CD14-positive monocyte (primary cell): ENCODE measurements at regions not wholly inside any gene's neighbourhood (a gene's known extent, or its start where the extent isn't known, plus 50 kb on each side); places are given as distances from the start of the nearest gene placed in this dataset.
"Not testable (repeated sequence)": the region's sequence is repeated elsewhere in the genome, so short reads cannot be mapped to it uniquely, and the experiment has no call there.

Experiments used
- DNase-seq, 3 donors: peaks; one replicate each; pipeline ENCODE4 v3.0.0-alpha.2; 2011 to 2022
- H2AFZ ChIP-seq: 2 replicates; pipeline ENCODE4 v1.6.0; 2012; ENCODE audit warnings: mild to moderate bottlenecking, low read depth, low read length, inconsistent platforms; ENCODE audit not compliant: insufficient read depth, poor library complexity, severe bottlenecking
- H3K27ac ChIP-seq, 2 donors: 1 replicate in 1 of 2; 2 replicates in 1 of 2; pipeline ENCODE4 v1.5.1; 2012 to 2013; ENCODE audit warnings: low read length in 2 of 2, control low read depth in 1 of 2, inconsistent platforms in 1 of 2, low read depth in 1 of 2, mild to moderate bottlenecking in 1 of 2
- H3K27me3 ChIP-seq, 2 donors: one replicate each; pipeline versions ENCODE4 v1.6.0 to v1.6.1; 2011 to 2013; ENCODE audit warnings: low read length in 2 of 2; ENCODE audit not compliant: control insufficient read depth in 2 of 2, insufficient read depth in 2 of 2
- H3K36me3 ChIP-seq, 2 donors: replicated peaks in 1 of 2; 1 replicate in 1 of 2; 2 replicates in 1 of 2; pipeline versions ENCODE4 v1.5.1 to v1.6.1; 2012 to 2013; ENCODE audit warnings: low read length in 2 of 2, control low read depth in 1 of 2, inconsistent platforms in 1 of 2, mild to moderate bottlenecking in 1 of 2; ENCODE audit not compliant: insufficient read depth in 2 of 2, control insufficient read depth in 1 of 2
- H3K4me1 ChIP-seq, 2 donors: 1 replicate in 1 of 2; 2 replicates in 1 of 2; pipeline versions ENCODE4 v1.5.1 to v1.6.1; 2012 to 2013; ENCODE audit warnings: low read length in 2 of 2, control low read depth in 1 of 2, inconsistent platforms in 1 of 2, mild to moderate bottlenecking in 1 of 2, moderate library complexity in 1 of 2; ENCODE audit not compliant: insufficient read depth in 2 of 2, control insufficient read depth in 1 of 2
- H3K4me2 ChIP-seq: replicated peaks from 2 replicates; pipeline ENCODE3; 2012; ENCODE audit warnings: low read length, moderate library complexity, mild to moderate bottlenecking; ENCODE audit not compliant: poor library complexity, severe bottlenecking; ENCODE audit errors: extremely low read depth
- H3K4me3 ChIP-seq, 3 experiments: fragments of 200-600 bp in 1 of 3; sonication (generic) in 1 of 3; replicated peaks in 1 of 3; 1 replicate in 2 of 3; 2 replicates in 1 of 3; pipeline ENCODE4 v1.5.1; 2011 to 2013; ENCODE audit warnings: low read length in 3 of 3, mild to moderate bottlenecking in 3 of 3, control low read depth in 2 of 3, low read depth in 2 of 3, inconsistent platforms in 1 of 3, moderate library complexity in 1 of 3
- H3K79me2 ChIP-seq: 2 replicates; pipeline ENCODE4 v1.6.0; 2012; ENCODE audit warnings: mild to moderate bottlenecking, control low read depth, inconsistent platforms, low read length, moderate library complexity; ENCODE audit not compliant: insufficient read depth
- H3K9ac ChIP-seq: 2 replicates; pipeline ENCODE4 v1.6.0; 2017; ENCODE audit warnings: low read length, mild to moderate bottlenecking; ENCODE audit not compliant: insufficient read depth, poor library complexity, severe bottlenecking
- H3K9me3 ChIP-seq, 2 donors: replicated peaks in 1 of 2; 1 replicate in 1 of 2; 2 replicates in 1 of 2; pipeline versions ENCODE4 v1.5.1 to v1.6.1; 2012 to 2013; ENCODE audit warnings: low read length in 2 of 2, control low read depth in 1 of 2; ENCODE audit not compliant: control insufficient read depth in 1 of 2, insufficient read depth in 1 of 2
- H4K20me1 ChIP-seq: 2 replicates; pipeline ENCODE4 v1.6.0; 2012; ENCODE audit warnings: mild to moderate bottlenecking, low read length, control low read depth, moderate library complexity; ENCODE audit not compliant: insufficient read depth
- H3K27ac Mint-ChIP-seq, 7 donors: one replicate each; pipeline ENCODE4 v1.8.0; 2020; ENCODE audit warnings: mild to moderate bottlenecking in 7 of 7, mixed read lengths in 7 of 7, moderate library complexity in 6 of 7, inconsistent platforms in 2 of 7
- H3K27me3 Mint-ChIP-seq, 3 donors: one replicate each; pipeline ENCODE4 v1.8.0; 2021 to 2022; ENCODE audit warnings: low read depth in 3 of 3, mild to moderate bottlenecking in 3 of 3, mixed read lengths in 3 of 3, moderate library complexity in 3 of 3, inconsistent platforms in 1 of 3
- H3K36me3 Mint-ChIP-seq, 2 donors: one replicate each; pipeline ENCODE4 v1.8.0; 2020; ENCODE audit warnings: mixed read lengths in 2 of 2, inconsistent platforms in 1 of 2, mild to moderate bottlenecking in 1 of 2
- H3K4me1 Mint-ChIP-seq: one replicate; pipeline ENCODE4 v1.8.0; 2020; ENCODE audit warnings: mild to moderate bottlenecking, mixed read lengths
- H3K4me3 Mint-ChIP-seq, 2 donors: one replicate each; pipeline ENCODE4 v1.8.0; 2020; ENCODE audit warnings: mild to moderate bottlenecking in 2 of 2, mixed read lengths in 2 of 2, moderate library complexity in 1 of 2
- H3K9me3 Mint-ChIP-seq, 7 donors: one replicate each; pipeline ENCODE4 v1.8.0; 2020 to 2022; ENCODE audit warnings: mixed read lengths in 7 of 7, mild to moderate bottlenecking in 6 of 7, moderate library complexity in 6 of 7, inconsistent platforms in 2 of 7
- WGBS: methylation state at CpG from one replicate; pipeline ENCODE4 v1.1.5; 2013; ENCODE audit warnings: missing lambda C conversion rate; ENCODE audit not compliant: insufficient coverage; 5-methylcytosine and 5-hydroxymethylcytosine counted together
- intact Hi-C, 2 donors: fragments of 100-400 bp; cut with micrococcal nuclease; formaldehyde crosslinking; loops; one replicate each; pipeline versions ENCODE4 v1.15.0 to v1.15.1; 2023
- TF ChIP-seq, protein P1 (sequence below): fragments of 200-600 bp; IDR thresholded peaks from one replicate; pipeline ENCODE4 v1.8.0; 2022; ENCODE audit warnings: antibody characterized with exemption, mild to moderate bottlenecking

- no peaks in the 10 kb centered on the region for H3K27me3 ChIP-seq
- Mint-ChIP-seq H3K27ac (peak overlapping the region in 1 of 7 donors; percentile 52), H3K4me3 (no peak overlapping the region), H3K36me3 (no peaks in the 10 kb centered on the region), H3K9me3 (peaks cover 0 to 3% (median 0%) of the 10 kb centered on the region in 7 donors), H3K27me3 (no peaks in the 10 kb centered on the region), H3K4me1 (peaks cover 21% of the 10 kb centered on the region)
- H3K79me2 ChIP-seq: no peaks in the 10 kb centered on the region
- no peak overlapping the region for H2AFZ ChIP-seq
- H3K4me2 ChIP-seq: no peak overlapping the region
- no peak overlapping the region for H3K4me3 ChIP-seq
- intact Hi-C loops: no loop called here
- no peaks in the 10 kb centered on the region for H3K36me3 ChIP-seq
- no peak for DNase-seq
- no peaks in the 10 kb centered on the region for H3K9me3 ChIP-seq
- WGBS: 100% methylated on average over 1 of the region's 2 CpGs
- no peak overlapping the region for H3K27ac ChIP-seq
- no peaks in the 10 kb centered on the region for H4K20me1 ChIP-seq
- H3K9ac ChIP-seq: no peak overlapping the region
- TF ChIP-seq, protein P1, sequence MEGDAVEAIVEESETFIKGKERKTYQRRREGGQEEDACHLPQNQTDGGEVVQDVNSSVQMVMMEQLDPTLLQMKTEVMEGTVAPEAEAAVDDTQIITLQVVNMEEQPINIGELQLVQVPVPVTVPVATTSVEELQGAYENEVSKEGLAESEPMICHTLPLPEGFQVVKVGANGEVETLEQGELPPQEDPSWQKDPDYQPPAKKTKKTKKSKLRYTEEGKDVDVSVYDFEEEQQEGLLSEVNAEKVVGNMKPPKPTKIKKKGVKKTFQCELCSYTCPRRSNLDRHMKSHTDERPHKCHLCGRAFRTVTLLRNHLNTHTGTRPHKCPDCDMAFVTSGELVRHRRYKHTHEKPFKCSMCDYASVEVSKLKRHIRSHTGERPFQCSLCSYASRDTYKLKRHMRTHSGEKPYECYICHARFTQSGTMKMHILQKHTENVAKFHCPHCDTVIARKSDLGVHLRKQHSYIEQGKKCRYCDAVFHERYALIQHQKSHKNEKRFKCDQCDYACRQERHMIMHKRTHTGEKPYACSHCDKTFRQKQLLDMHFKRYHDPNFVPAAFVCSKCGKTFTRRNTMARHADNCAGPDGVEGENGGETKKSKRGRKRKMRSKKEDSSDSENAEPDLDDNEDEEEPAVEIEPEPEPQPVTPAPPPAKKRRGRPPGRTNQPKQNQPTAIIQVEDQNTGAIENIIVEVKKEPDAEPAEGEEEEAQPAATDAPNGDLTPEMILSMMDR: no peak
- H3K4me1 ChIP-seq: peaks cover 6 to 10% of the 10 kb centered on the region in 2 donors
These were observed 110.8 kb upstream of the LIPC start for GRCh38 chr15:58321034-58321433.

DNA sequence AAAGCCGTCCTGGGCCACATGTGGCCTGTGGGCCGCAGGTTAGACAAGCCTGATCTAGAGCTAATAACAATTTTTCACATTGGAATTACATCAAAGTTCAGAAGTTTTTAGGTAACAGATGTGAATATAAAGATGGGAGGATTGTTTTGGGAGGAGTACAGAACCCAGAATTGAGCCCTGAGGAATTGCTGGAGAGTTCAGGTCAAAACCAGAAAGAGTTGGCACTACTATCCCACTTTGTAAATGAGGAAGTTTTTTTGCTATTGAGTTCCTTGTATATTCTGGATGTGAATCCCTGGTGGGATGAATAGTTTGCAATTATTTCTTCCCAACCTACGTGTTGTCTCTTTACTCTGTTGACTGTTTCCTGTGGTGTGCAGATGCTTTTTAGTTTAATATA, 109.5 kb upstream of the LIPC start:
- Histone ChIP-seq H3K4me2 (no peak overlapping the region), H3K9ac (no peak overlapping the region), H3K79me2 (no peaks in the 10 kb centered on the region), H3K27me3 (no peaks in the 10 kb centered on the region), H3K9me3 (no peaks in the 10 kb centered on the region), H3K36me3 (no peaks in the 10 kb centered on the region), H2AFZ (no peak overlapping the region), H3K27ac (no peak overlapping the region), H3K4me3 (no peak overlapping the region), H4K20me1 (no peaks in the 10 kb centered on the region), H3K4me1 (peaks cover 6 to 10% of the 10 kb centered on the region in 2 donors)
- WGBS: no CpG with 5 or more reads among the region's 3 CpGs
- H3K4me1 Mint-ChIP-seq: peaks cover 21% of the 10 kb centered on the region
- H3K36me3 Mint-ChIP-seq: no peaks in the 10 kb centered on the region
- H3K4me3 Mint-ChIP-seq: no peak overlapping the region
- no peak overlapping the region for H3K27ac Mint-ChIP-seq
- H3K27me3 Mint-ChIP-seq: no peaks in the 10 kb centered on the region
- H3K9me3 Mint-ChIP-seq: peaks cover 0 to 3% (median 0%) of the 10 kb centered on the region in 7 donors
- TF ChIP-seq, protein P1: no peak
- intact Hi-C loops: no loop called here
- DNase-seq: no peak

GRCh38 chr15:58323321-58323720, 108.5 kb upstream of the LIPC start:
- H3K27ac ChIP-seq, H3K27me3 ChIP-seq, H3K4me3 ChIP-seq, H3K9me3 Mint-ChIP-seq, H3K27me3 Mint-ChIP-seq, H3K36me3 ChIP-seq, H3K36me3 Mint-ChIP-seq, H3K4me2 ChIP-seq, intact Hi-C loops, H3K4me3 Mint-ChIP-seq, H3K9ac ChIP-seq, H2AFZ ChIP-seq, H4K20me1 ChIP-seq, H3K79me2 ChIP-seq, H3K9me3 ChIP-seq, DNase-seq: not testable (repeated sequence)
- Mint-ChIP-seq H3K4me1 (peaks cover 21% of the 10 kb centered on the region), H3K27ac (peak overlapping the region in 3 of 7 donors; percentile 3 to 65 (median 26))
- H3K4me1 ChIP-seq: peaks cover 6 to 10% of the 10 kb centered on the region in 2 donors
- no CpG with 5 or more reads among the region's 1 CpG for WGBS
